GM19025 (cell line): ENCODE measurements at regions not wholly inside any gene's neighbourhood (a gene's known extent, or its start where the extent isn't known, plus 50 kb on each side); places are given as distances from the start of the nearest gene placed in this dataset.
"Not testable (repeated sequence)": the region's sequence is repeated elsewhere in the genome, so short reads cannot be mapped to it uniquely, and the experiment has no call there.

ENCODE experiments used
- ATAC-seq: cut with Tn5 transposase; IDR thresholded peaks from one replicate; pipeline ENCODE4 v1.9.1; 2021; ENCODE audit warnings: mild to moderate bottlenecking, low read depth, moderate library complexity; ENCODE audit not compliant: unreplicated experiment

DNA sequence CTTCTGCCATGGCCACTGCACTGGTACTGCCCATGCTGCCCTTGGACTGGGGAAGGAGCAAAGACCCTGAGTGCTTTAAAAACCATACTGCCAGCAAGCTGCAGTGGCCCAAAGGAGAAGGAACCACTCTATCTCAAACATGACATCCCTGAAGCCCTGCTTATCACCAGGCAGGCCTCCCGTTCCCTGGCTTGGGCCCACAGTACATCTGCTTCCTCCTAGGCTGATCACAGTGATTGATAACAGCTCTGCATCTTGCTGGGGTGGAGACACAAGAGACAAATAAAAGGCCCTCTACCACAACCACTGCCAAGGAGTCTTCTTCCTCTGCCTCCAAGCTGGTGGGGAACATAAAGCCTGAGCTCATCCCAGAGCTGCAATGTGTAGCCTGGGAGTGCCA is 567.5 kb downstream of the TRHDE start:
- no peak for ATAC-seq

DNA sequence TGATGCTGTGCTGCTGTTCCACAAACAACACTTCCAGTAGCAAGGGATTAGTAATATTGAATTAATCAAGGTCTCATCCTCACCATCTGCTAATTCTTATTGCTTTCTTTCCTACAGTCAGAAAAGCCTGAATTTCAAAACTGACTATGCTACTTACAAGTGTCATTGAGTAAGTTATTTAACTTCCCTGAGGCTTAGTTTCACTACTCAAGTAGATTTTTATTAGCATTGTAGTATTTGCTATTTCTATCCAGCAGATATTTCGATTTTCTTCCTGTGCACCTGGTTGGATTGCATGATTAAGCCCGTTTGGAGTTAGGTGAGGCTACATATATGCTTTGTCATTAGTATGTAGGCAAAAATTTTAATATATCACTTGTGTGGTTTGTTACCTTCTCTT is 591.5 kb downstream of the TRHDE start:
- no peak for ATAC-seq

DNA sequence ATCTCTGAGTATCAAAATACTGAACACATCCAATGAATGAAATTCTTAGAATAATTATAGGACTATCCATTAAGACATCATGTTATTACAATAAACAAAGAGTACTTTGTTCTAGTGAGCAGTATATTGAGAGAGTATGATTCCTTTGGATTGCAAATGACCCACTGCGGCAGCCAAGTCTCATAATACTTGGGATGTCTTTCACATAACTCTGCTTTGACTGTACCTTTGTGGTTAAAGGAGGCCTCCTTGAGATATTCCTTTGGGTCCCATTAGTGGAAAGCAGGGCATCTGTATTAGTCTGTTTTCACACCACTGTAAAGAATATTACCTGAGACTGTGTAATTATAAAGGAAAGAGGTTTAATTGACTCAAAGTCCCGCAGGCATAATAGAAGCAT is 593.8 kb downstream of the TRHDE start:
- ATAC-seq: no peak

DNA sequence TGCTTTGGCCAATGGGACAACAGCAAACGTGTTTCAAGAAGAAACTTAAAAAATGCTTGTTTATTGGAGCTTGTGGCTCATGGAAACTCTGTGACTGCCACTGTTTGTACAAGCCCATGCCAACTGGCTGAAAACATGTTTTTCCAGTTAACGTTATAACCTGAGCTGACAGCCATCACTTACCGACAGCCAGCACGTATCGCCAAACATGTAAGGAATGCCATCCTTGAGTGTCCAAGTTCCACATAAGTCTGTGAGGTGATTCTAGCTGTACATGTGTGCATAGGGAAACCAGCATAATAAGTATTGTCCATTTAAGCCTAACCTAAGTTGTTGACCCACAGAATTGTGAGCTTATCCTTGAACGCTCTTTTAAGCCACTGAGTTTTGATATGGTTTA is 596.9 kb downstream of the TRHDE start:
- ATAC-seq: no peak

DNA sequence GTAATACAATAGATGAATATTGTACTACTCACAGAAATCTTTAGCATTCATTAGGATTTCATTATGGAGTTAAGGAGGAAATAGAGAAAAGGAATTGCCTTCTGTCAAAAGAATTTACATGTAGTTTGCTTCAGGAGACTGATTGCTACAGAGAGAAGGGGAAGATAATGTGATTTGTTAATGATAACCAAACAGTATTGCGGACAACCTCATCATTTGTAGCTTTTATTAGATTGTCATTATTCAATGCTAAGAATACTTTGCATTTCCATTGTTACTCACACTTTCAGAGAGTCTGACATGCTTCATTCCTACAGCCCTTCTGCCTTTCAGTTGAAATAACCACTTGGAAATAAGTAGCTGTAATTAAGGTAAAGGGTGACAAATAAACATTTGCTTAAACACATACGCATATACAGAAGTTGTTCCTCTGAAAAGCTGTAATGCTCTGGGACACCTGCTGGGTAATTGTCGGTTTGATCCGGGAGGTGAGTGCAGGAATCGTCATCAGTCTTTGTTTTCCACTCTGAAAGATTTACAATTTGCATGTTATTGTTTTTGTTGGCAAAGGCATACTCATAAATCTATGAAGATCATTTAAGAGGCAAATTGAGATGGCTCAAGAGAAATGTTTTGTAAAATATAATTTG is 600.2 kb downstream of the TRHDE start:
- ATAC-seq: no peak

DNA sequence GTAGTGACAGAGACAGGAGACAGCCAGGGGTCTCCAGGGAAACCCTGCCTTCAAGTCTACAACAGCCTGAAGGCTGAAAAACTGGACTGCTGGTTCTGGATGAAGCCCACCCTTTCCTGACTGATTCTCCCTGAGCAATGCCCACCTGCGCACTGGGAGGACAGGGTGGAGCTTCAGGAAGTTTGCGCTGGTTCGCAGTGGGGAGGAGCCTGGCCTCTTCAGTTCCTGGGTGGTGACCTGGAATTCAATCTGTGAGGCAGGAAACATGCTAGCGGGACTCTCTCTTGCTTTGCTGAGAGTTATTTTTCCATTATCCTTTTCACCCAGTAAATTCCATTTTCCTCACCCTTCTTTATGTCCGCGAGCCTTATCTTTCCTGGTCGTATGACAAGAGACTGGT is 600.8 kb downstream of the TRHDE start:
- ATAC-seq: no peak

DNA sequence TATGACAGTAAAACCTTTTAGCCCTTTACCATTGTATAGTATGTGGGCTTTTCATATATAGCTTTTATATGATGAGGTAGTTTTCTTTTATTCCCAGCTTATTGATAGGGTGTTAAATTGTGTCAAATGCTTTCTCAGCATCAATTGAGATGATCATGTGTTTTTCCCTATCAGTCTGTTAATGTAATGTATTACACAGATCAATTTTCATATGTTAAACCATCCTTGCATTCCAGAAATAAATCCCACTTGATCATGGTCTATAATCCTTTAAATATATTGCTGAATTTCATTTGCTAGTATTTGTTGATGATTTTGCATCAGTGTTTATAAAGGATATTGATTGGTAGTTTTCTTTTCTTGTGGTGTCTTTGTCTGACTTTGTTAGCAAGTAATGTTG is 603.9 kb downstream of the TRHDE start:
- ATAC-seq: no peak

DNA sequence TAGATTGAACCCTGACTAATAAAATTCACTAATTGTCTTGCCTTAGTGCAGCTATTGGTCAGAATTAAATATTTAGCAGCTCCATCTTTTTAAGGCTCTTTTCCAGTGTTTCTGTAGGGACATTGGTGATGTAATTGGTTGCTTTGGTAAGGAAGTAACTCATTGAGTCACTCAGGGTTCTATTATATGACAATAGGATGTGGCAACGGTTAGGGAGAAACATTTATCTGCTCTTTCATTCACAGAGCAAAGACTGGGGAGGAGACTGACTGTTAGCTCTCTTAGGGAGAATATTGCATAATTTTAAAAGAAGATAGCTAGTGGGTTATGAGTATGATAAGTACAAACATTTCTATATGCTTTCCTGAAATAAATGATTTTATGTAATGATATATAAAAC is 616.5 kb downstream of the TRHDE start:
- no peak for ATAC-seq

DNA sequence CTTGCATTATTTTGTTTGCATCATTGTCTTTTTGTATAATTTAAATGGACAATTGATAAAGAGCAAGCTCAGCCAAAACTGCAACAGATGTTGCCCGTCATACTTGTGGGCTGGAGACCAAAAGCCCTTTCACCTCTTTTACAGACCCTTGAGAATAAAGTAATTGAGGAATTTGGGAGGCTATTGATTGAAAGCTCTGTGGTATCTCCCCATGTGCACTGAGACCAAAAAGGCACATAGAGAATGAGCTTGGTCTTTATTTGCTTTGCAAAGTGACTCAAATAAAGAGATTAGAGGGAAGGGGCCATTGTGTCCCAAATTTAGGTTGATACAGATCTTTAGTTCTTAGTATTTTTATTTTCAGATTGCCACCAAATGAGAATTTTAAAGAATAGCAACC is 617.6 kb downstream of the TRHDE start:
- no peak for ATAC-seq

DNA sequence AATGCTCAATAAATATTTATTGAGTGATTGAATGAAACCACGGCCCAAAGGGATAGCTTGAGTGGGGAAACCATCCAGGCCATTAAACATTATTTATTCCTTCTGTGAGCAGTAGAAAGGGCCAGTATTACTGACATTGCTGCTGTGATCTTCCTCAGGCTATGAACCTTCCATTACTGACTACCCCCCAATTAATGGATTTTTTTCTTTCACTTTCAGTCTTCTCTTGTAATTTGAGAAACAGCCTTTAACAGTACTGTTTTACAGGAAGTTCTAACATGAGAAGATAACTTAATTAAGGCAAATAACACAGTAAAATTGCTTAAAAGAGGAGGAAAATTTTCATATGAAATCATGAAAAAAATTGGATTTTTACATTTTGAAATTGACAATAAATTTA is 629.5 kb downstream of the TRHDE start:
- no peak for ATAC-seq

DNA sequence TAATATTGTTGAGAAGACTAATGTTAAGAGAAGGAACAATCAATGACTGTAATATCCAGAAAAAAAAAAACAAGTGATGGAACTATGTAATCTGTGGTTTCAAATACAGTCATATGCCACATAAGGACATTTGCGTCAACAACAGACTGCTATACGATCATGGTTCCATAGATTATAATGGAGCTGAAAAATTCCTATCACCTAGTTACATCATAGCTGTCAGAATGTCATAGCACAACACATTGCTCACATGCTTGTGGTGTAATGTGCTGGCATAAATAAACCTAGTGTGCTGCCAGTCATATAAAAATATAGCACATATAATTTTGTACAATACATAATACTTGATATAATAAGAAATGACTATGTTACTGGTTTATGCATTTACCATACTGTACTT is 653.5 kb downstream of the TRHDE start:
- ATAC-seq: no peak

DNA sequence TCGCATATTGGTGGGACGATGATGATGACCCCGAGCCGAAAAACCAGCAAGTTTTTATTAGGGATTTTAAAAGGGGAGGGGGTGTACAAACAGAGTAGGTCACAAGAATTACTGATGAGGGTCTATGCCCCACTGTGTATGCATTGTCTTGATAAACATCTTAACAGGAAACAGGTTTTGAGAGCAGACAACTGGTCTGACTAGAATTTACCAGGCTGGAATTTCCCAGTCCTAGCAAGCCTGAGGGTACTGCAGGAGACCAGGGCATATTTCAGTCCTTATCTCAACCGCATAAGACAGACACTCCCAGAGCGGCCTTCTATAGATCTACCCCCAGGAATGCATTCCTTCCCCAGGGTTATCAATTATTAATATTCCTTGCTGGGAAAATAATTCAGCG is 659.7 kb downstream of the TRHDE start:
- ATAC-seq: not testable (repeated sequence)

DNA sequence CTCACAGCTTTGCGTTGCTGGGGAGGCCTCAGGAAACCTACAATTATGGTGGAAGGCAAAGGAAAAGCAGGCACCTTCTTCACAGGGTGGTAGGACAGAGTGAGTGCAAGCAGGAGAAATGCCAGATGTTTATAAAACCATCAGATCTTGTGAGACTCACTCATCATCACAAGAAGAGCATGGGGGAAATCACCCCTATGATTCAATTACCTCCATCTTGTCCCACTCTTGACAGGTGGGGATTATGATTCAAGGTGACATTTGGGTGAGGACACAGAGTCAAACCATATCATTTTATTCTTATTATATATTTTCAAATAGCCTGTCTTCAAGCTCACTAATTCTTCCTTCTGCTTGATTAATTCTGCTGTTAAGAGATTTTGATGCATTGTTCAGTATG is 665.3 kb downstream of the TRHDE start:
- ATAC-seq: no peak

DNA sequence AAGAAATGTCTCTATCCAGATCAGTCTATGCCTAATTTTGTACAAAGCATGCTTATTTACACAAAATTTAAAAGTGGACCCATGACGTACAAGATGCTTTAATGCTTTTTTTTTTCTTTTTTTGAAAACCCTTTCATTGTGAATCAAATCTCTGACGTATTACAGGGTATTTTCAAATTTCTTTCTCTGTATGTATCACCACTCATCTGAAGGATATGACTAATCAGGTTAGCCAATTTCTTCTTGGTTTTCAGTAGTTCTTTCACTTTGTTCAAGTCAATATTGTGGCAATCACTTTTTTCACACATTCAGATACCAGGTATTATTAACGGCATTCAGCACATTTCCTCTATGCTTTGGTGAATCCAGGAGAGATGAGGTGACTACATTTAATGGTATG is 685.3 kb downstream of the TRHDE start:
- no peak for ATAC-seq

DNA sequence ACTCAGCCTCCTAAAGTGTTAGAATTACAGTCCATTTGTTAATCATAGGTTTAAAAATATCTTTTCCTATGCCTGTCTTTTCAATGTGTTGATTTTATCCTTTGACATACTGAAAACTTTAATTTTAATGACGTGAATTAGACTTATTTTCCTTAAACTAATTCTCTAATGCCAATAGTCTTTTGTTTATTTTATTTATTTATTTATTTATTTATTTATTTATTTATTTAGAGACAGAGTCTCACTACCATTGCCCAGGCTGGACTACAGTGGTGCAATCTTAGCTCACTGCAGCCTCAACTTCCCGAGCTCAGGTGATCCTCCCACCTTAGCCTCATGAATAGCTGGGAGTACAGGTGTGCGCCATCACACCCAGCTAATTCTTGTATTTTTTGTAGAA is 694.5 kb downstream of the TRHDE start:
- no peak for ATAC-seq

DNA sequence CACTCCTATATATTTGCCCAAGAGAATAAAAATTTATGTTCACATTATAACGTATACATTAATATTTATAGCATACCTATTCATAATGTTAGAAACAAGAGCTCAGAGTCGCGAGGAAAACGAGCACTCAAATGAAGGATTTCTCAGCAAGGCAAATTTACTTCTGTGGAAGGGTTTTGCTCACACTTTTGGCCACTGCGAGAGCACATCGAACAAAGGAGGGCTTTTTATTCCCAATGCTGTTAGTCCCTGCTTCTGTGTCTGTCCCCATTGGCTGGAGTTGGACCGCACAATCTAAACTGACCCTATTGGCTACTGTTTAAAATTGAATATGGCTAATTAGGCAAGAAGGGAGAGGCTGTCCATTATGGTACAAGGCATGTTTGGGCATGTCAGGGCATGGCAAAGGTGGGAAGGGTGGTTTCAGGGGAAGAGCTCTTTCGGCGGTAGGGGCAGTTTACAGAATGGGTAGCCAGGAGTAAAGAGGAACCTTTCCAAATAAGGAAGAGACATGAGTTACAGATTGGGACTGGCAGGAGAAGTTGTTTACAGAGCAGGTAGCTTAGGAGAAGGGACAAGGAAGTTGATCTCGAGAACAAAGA is 702.9 kb downstream of the TRHDE start:
- no peak for ATAC-seq

DNA sequence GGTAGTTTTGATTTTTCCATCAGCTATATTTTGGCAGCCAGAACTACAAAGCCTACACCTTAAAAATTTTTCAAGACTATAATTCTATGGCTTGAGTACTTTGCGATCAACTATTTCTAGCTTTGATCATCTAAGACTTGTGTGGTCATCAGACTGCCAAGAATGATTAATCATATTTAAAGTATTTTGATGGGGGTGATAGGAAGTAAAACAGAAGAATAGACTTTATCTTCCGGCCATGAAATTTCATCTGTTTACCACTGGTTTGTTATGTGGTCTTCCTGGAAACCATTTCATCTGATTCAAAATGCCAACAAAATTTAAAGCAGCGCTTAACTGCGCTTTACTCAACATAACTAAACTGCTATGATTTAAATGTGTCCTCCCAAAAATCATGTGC is 706.8 kb downstream of the TRHDE start:
- no peak for ATAC-seq

DNA sequence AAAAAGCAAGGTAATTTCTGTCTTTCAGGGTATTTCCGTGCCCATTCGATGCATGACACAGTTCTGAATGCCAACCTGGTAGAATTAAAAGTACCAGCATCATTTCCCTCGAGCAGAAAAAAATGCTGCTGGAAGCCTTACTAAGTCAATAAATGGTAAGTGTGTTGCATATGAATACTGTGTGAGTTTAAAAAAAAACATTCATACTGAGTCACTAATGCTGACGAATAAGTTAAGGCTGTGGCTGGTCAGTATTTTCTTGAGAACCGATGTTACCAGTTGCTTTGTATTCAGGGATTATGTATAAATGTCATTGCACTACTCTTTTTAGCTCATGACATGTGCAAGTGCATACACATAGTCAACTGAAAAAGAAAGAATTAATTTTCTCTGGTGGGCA is 710.2 kb downstream of the TRHDE start:
- ATAC-seq: no peak

DNA sequence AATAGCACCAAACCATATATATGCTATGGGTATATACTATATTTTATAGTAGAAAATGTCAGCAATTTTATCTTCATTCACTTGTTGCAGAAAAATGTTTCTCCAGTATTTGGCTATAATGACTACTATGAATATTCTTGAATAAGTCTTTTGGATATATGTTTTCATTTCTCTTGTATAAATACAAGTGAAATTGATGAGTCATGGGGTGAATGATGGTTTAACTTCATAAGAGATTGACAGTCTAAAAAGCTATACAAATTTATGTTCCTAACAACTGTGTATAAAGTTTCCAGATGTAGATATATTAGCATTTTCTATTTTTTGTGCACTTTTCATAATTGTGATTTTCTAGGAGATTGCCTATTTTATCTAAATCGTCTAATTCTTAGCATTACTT is 714.8 kb downstream of the TRHDE start:
- no peak for ATAC-seq

DNA sequence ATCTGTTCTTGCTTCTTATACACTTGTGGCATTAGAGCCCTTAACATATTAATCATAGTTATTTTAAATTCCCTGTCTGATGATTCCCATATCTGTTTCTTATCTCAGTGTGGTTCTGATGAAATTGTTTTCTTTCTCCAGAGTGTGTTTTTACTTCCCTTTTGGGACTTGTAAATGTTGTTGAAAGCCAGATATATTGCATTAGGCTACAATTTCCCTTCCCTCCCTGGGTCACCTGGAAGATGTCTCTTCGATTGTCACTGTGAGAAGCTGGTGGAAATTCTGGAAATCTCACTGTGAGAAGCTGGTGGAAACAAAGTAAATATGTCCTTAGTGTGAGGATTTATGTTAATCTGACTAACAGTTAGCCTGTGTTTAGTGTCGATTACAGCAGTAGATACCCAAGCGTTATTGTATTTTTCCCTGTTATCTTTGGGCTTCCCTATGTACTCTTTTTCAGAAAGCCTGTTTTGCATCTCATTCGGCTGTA is 717.3 kb downstream of the TRHDE start:
- ATAC-seq: no peak

DNA sequence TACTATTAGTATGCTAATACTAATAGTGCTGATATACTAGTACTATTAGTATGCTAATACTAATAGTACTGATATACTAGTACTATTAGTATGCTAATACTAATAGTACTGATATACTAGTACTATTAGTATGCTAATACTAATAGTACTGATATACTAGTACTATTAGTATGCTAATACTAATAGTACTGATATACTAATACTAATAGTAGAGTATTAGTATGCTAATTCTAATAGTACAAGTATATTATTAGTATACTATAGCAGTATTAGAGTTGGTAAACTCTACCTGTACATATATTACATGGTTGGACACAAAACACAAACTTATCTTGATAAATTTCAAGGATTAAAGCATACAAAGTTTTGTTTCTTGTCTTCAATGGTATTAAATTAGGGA is 722.9 kb downstream of the TRHDE start:
- ATAC-seq: not testable (repeated sequence)

DNA sequence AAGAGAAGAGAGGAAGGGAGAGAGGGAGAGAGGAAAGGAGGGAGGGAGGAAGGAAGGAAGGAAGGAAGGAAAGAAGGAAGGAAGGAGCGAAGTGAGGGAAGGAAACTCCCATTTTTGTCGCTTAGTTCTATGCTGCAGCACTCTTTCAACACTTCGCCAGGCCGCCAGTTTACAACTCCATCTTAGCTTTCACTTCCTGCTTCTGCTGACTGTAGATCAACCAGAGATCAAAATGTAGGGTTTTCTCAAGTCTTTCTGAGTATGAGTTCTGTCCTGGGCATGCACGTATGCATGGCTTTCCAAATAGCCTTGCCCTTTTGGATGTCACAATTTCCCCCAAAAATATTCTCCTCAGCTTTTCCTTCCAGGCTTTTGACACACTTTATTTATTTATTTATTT is 723.4 kb downstream of the TRHDE start:
- ATAC-seq: no peak

DNA sequence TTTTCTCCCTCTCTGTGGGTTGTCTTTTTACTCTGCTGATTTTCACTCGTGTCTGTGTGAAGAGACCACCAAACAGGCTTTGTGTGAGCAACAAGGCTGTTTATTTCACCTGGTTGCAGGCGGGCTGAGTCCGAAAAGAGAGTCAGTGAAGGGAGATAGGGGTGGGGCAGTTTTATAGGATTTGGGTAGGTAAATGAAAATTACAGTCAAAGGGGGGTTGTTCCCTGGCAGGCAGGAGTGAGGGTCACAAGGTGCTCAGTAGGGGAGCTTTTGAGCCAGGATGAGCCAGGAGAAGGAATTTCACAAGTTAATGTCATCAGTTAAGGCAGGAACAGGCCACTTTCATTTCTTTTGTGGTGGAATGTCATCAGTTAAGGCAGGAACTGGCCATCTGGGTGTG is 729.6 kb downstream of the TRHDE start:
- not testable (repeated sequence) for ATAC-seq
